LoVo (cell line): ENCODE measurements at regions not wholly inside any gene's neighbourhood (a gene's known extent, or its start where the extent isn't known, plus 50 kb on each side); places are given as distances from the start of the nearest gene placed in this dataset.
A peak's percentile ranks its signal among the peaks of the same experiment; 100 is the strongest.
"Not testable (repeated sequence)": the region's sequence is repeated elsewhere in the genome, so short reads cannot be mapped to it uniquely, and the experiment has no call there.

Experiments used
- DNase-seq: peaks from one replicate; pipeline ENCODE4 v3.0.0-alpha.2; 2016; ENCODE audit warnings: low spot score

- DNase-seq, result no peak
Observed at GRCh38 chr1:201637282-201638079, 98.6 kb downstream of the NAV1 start.

- DNase-seq, result no peak
Observed at GRCh38 chr1:201639391-201639790, 100.5 kb downstream of the NAV1 start.

GRCh38 chr1:201639826-201640225 lies 100.9 kb downstream of the NAV1 start:
- DNase-seq, result no peak

- no peak for DNase-seq
Observed at GRCh38 chr1:201640624-201641023, 101.7 kb downstream of the NAV1 start.

GRCh38 chr1:201641524-201642253 lies 102.8 kb downstream of the NAV1 start:
- DNase-seq, result no peak

- DNase-seq, result no peak
Observed at GRCh38 chr1:201643835-201644104, 104.8 kb downstream of the NAV1 start.

- DNase-seq, result no peak
Observed at GRCh38 chr1:201644197-201644596, 105.3 kb downstream of the NAV1 start.

GRCh38 chr1:201645000-201645399 lies 106.1 kb downstream of the NAV1 start:
- DNase-seq, result not testable (repeated sequence)

GRCh38 chr1:201645956-201646355 lies 107.0 kb downstream of the NAV1 start:
- no peak for DNase-seq

- no peak for DNase-seq
Observed at GRCh38 chr1:201646411-201647022, 107.6 kb downstream of the NAV1 start.

- no peak for DNase-seq
Observed at GRCh38 chr1:201647094-201647493, 108.2 kb downstream of the NAV1 start.

- no peak for DNase-seq
Observed at GRCh38 chr1:201647722-201648065, 108.8 kb downstream of the NAV1 start.

- DNase-seq, result no peak
Observed at GRCh38 chr1:201648066-201648906, 109.4 kb downstream of the NAV1 start.

GRCh38 chr1:201648907-201649721 lies 110.2 kb downstream of the NAV1 start:
- DNase-seq, result no peak

GRCh38 chr1:201649761-201650622 lies 111.1 kb downstream of the NAV1 start:
- DNase-seq, result peak; percentile 68

- no peak for DNase-seq
Observed at GRCh38 chr1:201650623-201650933, 111.7 kb downstream of the NAV1 start.

GRCh38 chr1:201652181-201652580 lies 113.3 kb downstream of the NAV1 start:
- DNase-seq, result no peak

- DNase-seq, result no peak
Observed at GRCh38 chr1:201653233-201653632, 114.3 kb downstream of the NAV1 start.

GRCh38 chr1:201653883-201654282 lies 115.0 kb downstream of the NAV1 start:
- no peak for DNase-seq

GRCh38 chr1:201655243-201655642 lies 116.3 kb downstream of the NAV1 start:
- DNase-seq, result no peak

- DNase-seq, result no peak
Observed at GRCh38 chr1:201655910-201656309, 117.0 kb downstream of the NAV1 start.
